Erythroblast (primary cell): ENCODE measurements at regions not wholly inside any gene's neighbourhood (a gene's known extent, or its start where the extent isn't known, plus 50 kb on each side); places are given as distances from the start of the nearest gene placed in this dataset.

Experiments used
- GATA1 ChIP-seq: IDR thresholded peaks from 2 replicates; pipeline ENCODE4 v1.6.1; 2011; ENCODE audit warnings: low read depth, mild to moderate bottlenecking, control low read depth, low read length, moderate library complexity
- POLR2A ChIP-seq: IDR thresholded peaks from 2 replicates; pipeline ENCODE4 v1.6.1; 2011; ENCODE audit warnings: mild to moderate bottlenecking, low read length

- TF ChIP-seq POLR2A = no peak
- TF ChIP-seq GATA1 = no peak
Measured at GRCh38 chr15:97806766-97807165, 153.7 kb upstream of the ARRDC4 start.
